Thymus (tissue), 11 donors: ENCODE measurements at regions not wholly inside any gene's neighbourhood (a gene's known extent, or its start where the extent isn't known, plus 50 kb on each side); places are given as distances from the start of the nearest gene placed in this dataset.

Experiments used
- DNase-seq, 9 donors: peaks; one replicate each; pipeline ENCODE4 v3.0.0-alpha.2; 2013; ENCODE audit warnings: low spot score in 9 of 9, low read depth in 6 of 9, missing footprints in 1 of 9
- H3K27ac ChIP-seq, 2 donors: one replicate each; pipeline ENCODE4 v1.5.1; 2013; ENCODE audit warnings: control low read depth in 1 of 2, low read depth in 1 of 2, low read length in 1 of 2, mild to moderate bottlenecking in 1 of 2, moderate library complexity in 1 of 2
- H3K27me3 ChIP-seq, 2 donors: one replicate each; pipeline ENCODE4 v1.5.1; 2013; ENCODE audit warnings: low read length in 1 of 2; ENCODE audit not compliant: control insufficient read depth in 2 of 2, insufficient read depth in 1 of 2
- H3K36me3 ChIP-seq, 2 donors: one replicate each; pipeline ENCODE4 v1.5.1; 2013; ENCODE audit warnings: low read length in 1 of 2, mild to moderate bottlenecking in 1 of 2, moderate library complexity in 1 of 2; ENCODE audit not compliant: control insufficient read depth in 2 of 2, insufficient read depth in 2 of 2
- H3K4me1 ChIP-seq, 2 donors: one replicate each; pipeline ENCODE4 v1.5.1; 2013; ENCODE audit warnings: low read length in 2 of 2; ENCODE audit not compliant: control insufficient read depth in 2 of 2, insufficient read depth in 2 of 2
- H3K4me3 ChIP-seq, 2 donors: one replicate each; pipeline ENCODE4 v1.5.1; 2013; ENCODE audit warnings: low read length in 2 of 2, control low read depth in 1 of 2, mild to moderate bottlenecking in 1 of 2
- H3K9me3 ChIP-seq, 2 donors: one replicate each; pipeline ENCODE4 v1.5.1; 2013; ENCODE audit warnings: low read length in 1 of 2, mild to moderate bottlenecking in 1 of 2; ENCODE audit not compliant: control insufficient read depth in 2 of 2, insufficient read depth in 1 of 2
- WGBS: extraction: QIAGEN DNeasy Blood & Tissue Kit; methylation state at CpG from one replicate; pipeline ENCODE4 v1.1.7; 2013; 5-methylcytosine and 5-hydroxymethylcytosine counted together
- donor health status: healthy.

DNA sequence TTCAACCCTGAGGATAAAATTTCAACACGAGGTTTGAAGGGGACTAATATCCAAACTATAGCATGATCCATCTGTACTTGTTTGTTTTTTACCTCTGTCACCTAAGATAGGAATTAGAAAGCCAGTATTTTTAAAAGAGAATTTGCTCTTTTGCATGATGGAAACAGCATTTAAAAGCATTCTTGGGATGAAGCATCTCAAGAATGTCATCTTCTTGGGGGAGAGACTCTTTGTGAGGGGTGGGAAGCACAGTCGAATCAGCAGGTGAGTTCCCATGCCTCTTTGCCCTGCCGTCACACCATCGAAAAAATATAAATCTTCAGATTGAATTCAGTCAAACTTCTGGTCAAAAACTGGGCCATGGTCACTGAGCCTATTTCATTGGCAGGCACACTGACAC, 55.3 kb upstream of the BCHE start:
- Histone ChIP-seq H3K4me1 (no peaks in the 10 kb centered on the region), H3K36me3 (no peaks in the 10 kb centered on the region), H3K9me3 (no peaks in the 10 kb centered on the region), H3K27ac (no peak overlapping the region), H3K4me3 (no peak overlapping the region), H3K27me3 (no peaks in the 10 kb centered on the region)
- WGBS = 90% methylated on average over 4 of the region's 4 CpGs
- DNase-seq = no peak
